Spleen (tissue), 7 donors: ENCODE measurements at regions not wholly inside any gene's neighbourhood (a gene's known extent, or its start where the extent isn't known, plus 50 kb on each side); places are given as distances from the start of the nearest gene placed in this dataset.

Source experiments
- CTCF ChIP-seq, 11 experiments: fragments of 200-600 bp in 7 of 11; fragments of 450-650 bp in 4 of 11; sonication (generic) in 4 of 11; IDR thresholded peaks in 8 of 11; conservative IDR thresholded peaks in 3 of 11; 1 replicate in 7 of 11; 2 replicates in 4 of 11; pipeline versions ENCODE4 v1.4.0 to v1.8.0; 2016 to 2021; ENCODE audit warnings: antibody characterized with exemption in 11 of 11, inconsistent platforms in 4 of 11, mild to moderate bottlenecking in 1 of 11
- POLR2AphosphoS5 ChIP-seq, 3 donors: sonication (generic); formaldehyde crosslinking; IDR thresholded peaks; one replicate each; pipeline ENCODE4 v1.5.1; 2017; ENCODE audit warnings: antibody characterized with exemption in 3 of 3
- donor health status: DM: no; HTN: no; CAD: no; lungs with moderate emphysema.
- donor health status: DM: no; HTN: no; CAD: no.
- donor health status: DM: no; HTN: no; CAD: no.

DNA sequence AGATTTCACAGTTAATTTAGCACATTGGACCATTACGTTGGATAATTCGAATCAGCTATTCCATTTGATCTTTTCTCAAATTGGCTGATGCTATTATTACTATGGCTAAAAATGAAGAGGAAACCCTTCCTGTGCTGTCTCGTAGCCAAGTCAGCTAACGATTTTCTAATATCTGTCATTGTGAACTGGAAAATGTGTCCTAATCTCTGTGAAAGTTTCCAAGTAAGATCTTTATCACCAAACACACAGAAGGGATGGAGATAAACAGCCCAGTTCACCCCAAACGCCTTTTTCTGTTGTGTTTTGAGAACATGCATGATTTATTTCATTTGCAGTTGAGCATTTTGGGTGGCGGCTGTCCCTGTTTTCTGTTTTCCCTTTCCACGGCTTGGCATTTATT, 312.8 kb downstream of the FOXL1 start:
- TF ChIP-seq POLR2AphosphoS5 (IDR thresholded peaks at IDR 0.05) (no peak), CTCF (IDR thresholded peaks at IDR 0.05 in 8 of 11, conservative IDR thresholded peaks at IDR 0.05 in 3 of 11) (no peak)
